ENCODE measurements at regions not wholly inside any gene's neighbourhood (a gene's known extent, or its start where the extent isn't known, plus 50 kb on each side); places are given as distances from the start of the nearest gene placed in this dataset.

DNA sequence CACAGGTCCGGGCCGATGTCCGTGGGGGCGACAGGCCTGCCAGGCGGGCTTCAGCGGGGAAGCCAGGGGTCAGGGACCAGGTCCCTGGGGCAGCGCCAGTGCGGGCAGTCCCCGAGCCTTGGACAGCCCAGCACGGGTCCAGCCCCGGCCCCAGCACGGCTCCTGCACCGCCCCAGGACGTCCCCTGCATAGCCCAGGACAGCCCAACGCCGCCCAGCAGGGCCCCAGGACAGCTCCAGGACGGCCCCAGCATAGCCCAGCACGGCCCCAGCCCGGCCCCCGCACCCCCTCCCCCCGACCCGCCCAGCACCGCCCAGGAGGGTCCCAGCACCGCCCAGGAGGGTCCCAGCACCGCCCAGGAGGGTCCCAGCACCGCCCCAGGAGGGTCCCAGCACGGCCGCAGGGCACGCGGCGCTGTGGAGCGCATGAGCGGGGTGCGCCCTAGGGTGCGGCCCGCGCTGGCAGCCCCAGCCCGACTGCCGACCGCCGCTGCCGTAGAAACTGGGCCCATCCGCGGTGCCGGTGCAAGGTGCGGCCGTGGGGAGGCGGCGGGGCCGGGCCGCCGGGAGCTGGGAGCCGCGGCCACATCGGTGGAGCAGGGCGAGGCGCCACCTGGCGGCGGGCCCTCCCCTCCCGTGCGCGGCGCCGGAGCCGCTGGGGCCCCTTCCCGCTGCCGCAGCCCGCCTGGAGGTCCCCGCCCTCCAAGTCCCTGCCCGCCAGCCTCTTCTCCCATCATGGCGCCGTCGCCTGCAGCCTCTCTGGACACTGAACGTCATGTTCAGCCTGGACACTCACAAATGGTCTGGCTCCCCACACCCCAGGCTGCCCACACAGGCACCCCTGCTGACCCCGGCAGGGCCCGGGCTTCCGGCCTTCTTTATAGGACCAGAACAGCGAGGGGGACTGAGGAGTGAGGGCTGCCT lies 106.8 kb upstream of the NKX1-1 start:
- Histone ChIP-seq H3K4me3 (ENCODE audit: low read depth, low read length, poor library complexity, severe bottlenecking) (no peak overlapping the region), H3K9me2 (ENCODE audit: low read depth, low read length) (no peaks in the 10 kb centered on the region), H3K4me2 (ENCODE audit: low read length) (no peak overlapping the region), H3K27ac (ENCODE audit: low read depth, low read length, poor library complexity, severe bottlenecking) (no peak overlapping the region), H4K20me1 (ENCODE audit: insufficient read depth, low read length) (no peaks in the 10 kb centered on the region), H3K27me3 (ENCODE audit: insufficient read depth, low read length) (no peaks in the 10 kb centered on the region), H3K36me3 (ENCODE audit: insufficient read depth, low read length) (no peaks in the 10 kb centered on the region), H3K9me3 (ENCODE audit: low read length) (no peaks in the 10 kb centered on the region), H2AFZ (ENCODE audit: low read length) (no peak overlapping the region), H3K4me1 (ENCODE audit: insufficient read depth, low read length, severe bottlenecking) (no peaks in the 10 kb centered on the region), H3K79me2 (ENCODE audit: insufficient read depth, low read length) (no peaks in the 10 kb centered on the region), H3K9ac (ENCODE audit: low read length) (no peak overlapping the region), H3F3A (ENCODE audit: insufficient read depth, low read length) (no peaks in the 10 kb centered on the region)
- TF ChIP-seq, protein P1, sequence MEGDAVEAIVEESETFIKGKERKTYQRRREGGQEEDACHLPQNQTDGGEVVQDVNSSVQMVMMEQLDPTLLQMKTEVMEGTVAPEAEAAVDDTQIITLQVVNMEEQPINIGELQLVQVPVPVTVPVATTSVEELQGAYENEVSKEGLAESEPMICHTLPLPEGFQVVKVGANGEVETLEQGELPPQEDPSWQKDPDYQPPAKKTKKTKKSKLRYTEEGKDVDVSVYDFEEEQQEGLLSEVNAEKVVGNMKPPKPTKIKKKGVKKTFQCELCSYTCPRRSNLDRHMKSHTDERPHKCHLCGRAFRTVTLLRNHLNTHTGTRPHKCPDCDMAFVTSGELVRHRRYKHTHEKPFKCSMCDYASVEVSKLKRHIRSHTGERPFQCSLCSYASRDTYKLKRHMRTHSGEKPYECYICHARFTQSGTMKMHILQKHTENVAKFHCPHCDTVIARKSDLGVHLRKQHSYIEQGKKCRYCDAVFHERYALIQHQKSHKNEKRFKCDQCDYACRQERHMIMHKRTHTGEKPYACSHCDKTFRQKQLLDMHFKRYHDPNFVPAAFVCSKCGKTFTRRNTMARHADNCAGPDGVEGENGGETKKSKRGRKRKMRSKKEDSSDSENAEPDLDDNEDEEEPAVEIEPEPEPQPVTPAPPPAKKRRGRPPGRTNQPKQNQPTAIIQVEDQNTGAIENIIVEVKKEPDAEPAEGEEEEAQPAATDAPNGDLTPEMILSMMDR (IDR thresholded peaks at IDR 0.05; ENCODE audit: low read length): no peak
- no peak for TF ChIP-seq EZH2 (IDR thresholded peaks at IDR 0.05; ENCODE audit: borderline replicate concordance, low read length)

DNA sequence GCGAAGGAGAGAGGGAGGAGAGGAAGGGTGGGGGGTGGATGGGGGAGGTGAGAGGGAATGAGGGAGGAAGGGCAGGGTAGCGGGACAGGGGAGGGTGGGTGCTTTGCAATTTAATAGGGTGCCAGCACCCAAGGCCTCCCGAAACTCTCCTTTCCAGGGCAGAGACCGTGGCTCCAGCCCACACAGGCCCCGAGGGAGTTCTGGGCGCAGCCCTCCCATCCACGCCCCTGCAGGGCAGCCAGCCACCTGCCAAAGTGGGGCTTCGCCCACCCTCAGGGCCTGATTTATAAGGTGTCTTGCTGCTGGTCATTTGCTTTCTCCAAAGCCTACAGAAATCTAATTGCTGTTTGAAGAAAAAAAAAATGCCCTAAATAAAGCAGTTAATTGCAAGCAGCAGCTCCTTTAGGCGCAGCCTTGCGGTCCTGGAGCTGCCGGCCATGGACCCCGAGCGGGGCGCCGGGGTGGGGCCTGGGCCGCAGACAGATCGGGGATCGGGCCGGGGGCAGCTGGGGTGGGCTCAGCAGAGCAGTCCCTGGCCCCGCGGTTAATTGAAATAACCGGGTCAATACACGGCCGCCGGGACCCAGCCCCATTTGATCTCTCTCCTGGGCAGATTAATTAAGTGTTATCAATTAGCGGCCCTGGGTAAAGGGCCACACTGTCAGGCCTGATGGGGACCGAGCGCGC lies 106.0 kb upstream of the NKX1-1 start:
- no peak overlapping the region for H3K9ac ChIP-seq (ENCODE audit: low read length)
- H3K79me2 ChIP-seq (ENCODE audit: insufficient read depth, low read length): no peaks in the 10 kb centered on the region
- TF ChIP-seq, protein P1 (IDR thresholded peaks at IDR 0.05; ENCODE audit: low read length): no peak
- TF ChIP-seq EZH2 (IDR thresholded peaks at IDR 0.05; ENCODE audit: borderline replicate concordance, low read length): no peak
- no peak overlapping the region for H3K4me2 ChIP-seq (ENCODE audit: low read length)
- no peak overlapping the region for H3K27ac ChIP-seq (ENCODE audit: low read depth, low read length, poor library complexity, severe bottlenecking)
- no peaks in the 10 kb centered on the region for H3K36me3 ChIP-seq (ENCODE audit: insufficient read depth, low read length)
- H3K4me1 ChIP-seq (ENCODE audit: insufficient read depth, low read length, severe bottlenecking): no peaks in the 10 kb centered on the region
- no peak overlapping the region for H3K4me3 ChIP-seq (ENCODE audit: low read depth, low read length, poor library complexity, severe bottlenecking)
- H3K9me3 ChIP-seq (ENCODE audit: low read length): no peaks in the 10 kb centered on the region
- no peaks in the 10 kb centered on the region for H3K27me3 ChIP-seq (ENCODE audit: insufficient read depth, low read length)
- no peak overlapping the region for H2AFZ ChIP-seq (ENCODE audit: low read length)
- no peaks in the 10 kb centered on the region for H3K9me2 ChIP-seq (ENCODE audit: low read depth, low read length)
- no peaks in the 10 kb centered on the region for H3F3A ChIP-seq (ENCODE audit: insufficient read depth, low read length)
- H4K20me1 ChIP-seq (ENCODE audit: insufficient read depth, low read length): no peaks in the 10 kb centered on the region

DNA sequence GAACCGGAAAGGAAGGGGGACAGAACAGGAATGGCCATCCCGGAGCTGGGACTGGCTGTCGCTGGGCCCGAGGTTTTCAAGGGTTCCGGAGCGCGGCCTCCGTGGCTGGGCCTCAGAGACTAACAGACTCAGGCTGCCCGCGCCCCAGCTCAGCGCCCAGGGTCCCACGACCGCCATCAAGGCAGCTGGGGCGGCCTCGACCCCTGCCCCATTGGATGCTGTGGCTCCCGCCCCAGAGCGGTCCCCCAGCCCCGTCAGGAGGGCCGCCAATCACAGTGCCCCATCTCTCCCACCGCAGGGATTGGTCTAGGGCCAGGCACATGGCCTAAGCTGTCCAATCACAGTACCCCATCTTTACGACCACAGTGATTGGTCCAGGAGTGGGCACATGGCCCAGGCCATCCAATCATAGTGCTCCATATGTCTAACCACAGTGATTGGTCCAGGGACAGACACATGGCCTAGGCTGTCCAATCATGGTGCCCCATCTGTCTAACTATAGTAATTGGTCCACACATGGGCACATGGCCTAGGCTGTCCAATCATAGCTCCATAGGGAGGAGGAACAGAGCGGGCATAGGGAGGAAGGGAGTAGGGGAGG lies 105.3 kb upstream of the NKX1-1 start:
- H3K4me2 ChIP-seq (ENCODE audit: low read length): no peak overlapping the region

More for the DNA sequence above, 105.3 kb upstream of the NKX1-1 start:
- Histone ChIP-seq H3K27ac (ENCODE audit: low read depth, low read length, poor library complexity, severe bottlenecking) (no peak overlapping the region), H3K4me3 (ENCODE audit: low read depth, low read length, poor library complexity, severe bottlenecking) (no peak overlapping the region), H3K36me3 (ENCODE audit: insufficient read depth, low read length) (no peaks in the 10 kb centered on the region), H3K9me3 (ENCODE audit: low read length) (no peaks in the 10 kb centered on the region), H4K20me1 (ENCODE audit: insufficient read depth, low read length) (no peaks in the 10 kb centered on the region), H2AFZ (ENCODE audit: low read length) (no peak overlapping the region), H3K9ac (ENCODE audit: low read length) (no peak overlapping the region), H3K4me1 (ENCODE audit: insufficient read depth, low read length, severe bottlenecking) (no peaks in the 10 kb centered on the region), H3K79me2 (ENCODE audit: insufficient read depth, low read length) (no peaks in the 10 kb centered on the region), H3K27me3 (ENCODE audit: insufficient read depth, low read length) (no peaks in the 10 kb centered on the region), H3K9me2 (ENCODE audit: low read depth, low read length) (no peaks in the 10 kb centered on the region), H3F3A (ENCODE audit: insufficient read depth, low read length) (no peaks in the 10 kb centered on the region)
- TF ChIP-seq, protein P1 (IDR thresholded peaks at IDR 0.05; ENCODE audit: low read length): no peak
- no peak for TF ChIP-seq EZH2 (IDR thresholded peaks at IDR 0.05; ENCODE audit: borderline replicate concordance, low read length)
